Heart left ventricle (tissue), 16 donors: ENCODE measurements at regions not wholly inside any gene's neighbourhood (a gene's known extent, or its start where the extent isn't known, plus 50 kb on each side); places are given as distances from the start of the nearest gene placed in this dataset.

Experiments
- ATAC-seq, 4 donors: fragments of 200-7000 bp; cut with Tn5 transposase; one replicate each; pipeline ENCODE4 v1.9.1; 2020 to 2022; ENCODE audit warnings: moderate library complexity in 4 of 4, mild to moderate bottlenecking in 3 of 4, moderate number of reproducible peaks in 1 of 4
- DNase-seq, 5 donors: peaks; one replicate each; pipeline ENCODE4 v3.0.0-alpha.2; 2020
- H3K27ac ChIP-seq, 12 donors: fragments of 200-600 bp; sonication (generic) in 4 of 12; one replicate each; pipeline versions ENCODE4 v1.5.0 to v1.8.0; 2016 to 2022; ENCODE audit warnings: mild to moderate bottlenecking in 2 of 12
- H3K27me3 ChIP-seq, 9 donors: fragments of 200-600 bp; sonication (generic) in 2 of 9; one replicate each; pipeline versions ENCODE4 v1.5.1 to v1.8.0; 2016 to 2022; ENCODE audit warnings: mild to moderate bottlenecking in 3 of 9
- H3K36me3 ChIP-seq, 9 donors: fragments of 200-600 bp; sonication (generic) in 2 of 9; one replicate each; pipeline versions ENCODE4 v1.5.0 to v1.8.0; 2018 to 2022; ENCODE audit warnings: mild to moderate bottlenecking in 2 of 9
- H3K4me1 ChIP-seq, 12 donors: fragments of 200-600 bp; sonication (generic) in 4 of 12; one replicate each; pipeline versions ENCODE4 v1.5.0 to v1.8.0; 2016 to 2022; ENCODE audit warnings: mild to moderate bottlenecking in 3 of 12
- H3K4me3 ChIP-seq, 12 donors: fragments of 200-600 bp; sonication (generic) in 4 of 12; one replicate each; pipeline versions ENCODE4 v1.5.0 to v1.8.0; 2017 to 2022; ENCODE audit warnings: mild to moderate bottlenecking in 9 of 12, moderate library complexity in 4 of 12
- H3K9me3 ChIP-seq, 12 donors: fragments of 200-600 bp; sonication (generic) in 4 of 12; one replicate each; pipeline versions ENCODE4 v1.5.0 to v1.8.0; 2016 to 2022; ENCODE audit warnings: mild to moderate bottlenecking in 1 of 12
- POLR2A ChIP-seq, 2 donors: fragments of 450-650 bp; IDR thresholded peaks; one replicate each; pipeline ENCODE4 v1.6.1; 2017; ENCODE audit warnings: antibody characterized with exemption in 2 of 2, mild to moderate bottlenecking in 2 of 2, moderate library complexity in 2 of 2
- WGBS, 4 donors: extraction: QIAGEN DNeasy Blood & Tissue Kit in 2 of 4; methylation state at CpG; one replicate each; pipeline versions ENCODE4 v1.1.5 to v1.1.7; 2013 to 2018; 5-methylcytosine and 5-hydroxymethylcytosine counted together
- intact Hi-C, 10 donors: fragments of 100-400 bp; cut with DNase I; formaldehyde crosslinking; loops; one replicate each; pipeline versions ENCODE4 v1.11.1 to v1.14.2; 2022
- TF ChIP-seq, protein P1 (sequence below), 12 donors: fragments of 200-600 bp; sonication (generic) in 4 of 12; IDR thresholded peaks; one replicate each; pipeline versions ENCODE4 v1.5.0 to v1.8.0; 2018 to 2022; ENCODE audit warnings: antibody characterized with exemption in 12 of 12, mild to moderate bottlenecking in 5 of 12
- donor health status: ischemic (EF 13 %, LVEDD 7.1; RV severe dilation, severe dysfunction).
- donor health status: healthy with polysubstance abuse.
- donor health status: DM: no; HTN: yes; CAD: no.
- donor health status: DM: no; HTN: no; CAD: no.
- donor health status: ischemic (EF 25% LVEDD 6.9; RV normal size, moderate dysfunction).
- donor health status: ischemic (EF 25% LVEDD 5.7; RV mildly dilated, moderate dysfunction).
- donor health status: healthy.
- donor health status: DM: yes; HTN: yes; CAD: no.
- donor health status: ischemic (EF 35%, LVEDD 5.7; RV mildly dilated, moderate dysfunction).
- donor health status: nonischemic (EF 11% LVEDD 7.7; RV severe dilation, severe dysfunction).
- donor health status: DM: yes; HTN: yes; CAD: no.
- donor health status: PGD.
- donor health status: ischemic (EF 29% LVEDD 5.4; RV normal size, mild dysfunction).
- donor health status: nonischemic (EF 23%, LVEDD 6.1; RV moderate dilation, normal function).

DNA sequence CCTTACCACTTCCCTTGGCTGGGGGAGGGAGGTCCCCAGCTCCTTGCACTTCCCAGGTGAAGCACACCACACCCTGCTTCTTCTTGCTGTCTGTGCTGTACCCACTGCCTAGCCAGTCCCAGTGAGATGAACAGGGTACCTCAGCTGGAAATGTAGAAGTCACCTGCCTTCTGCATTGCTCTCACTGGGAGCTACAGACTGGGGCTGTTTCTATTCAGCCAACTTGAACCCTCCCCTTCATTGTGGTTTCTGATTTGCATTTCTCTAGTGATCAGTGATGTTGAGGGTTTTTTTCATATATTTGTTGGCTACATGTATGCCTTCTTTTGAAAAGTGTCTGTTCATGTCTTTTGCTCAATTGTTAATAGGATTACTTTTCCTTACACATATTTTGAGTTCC is 222.8 kb downstream of the DDX3Y start:
- intact Hi-C loops, result no loop called here
- H3K9me3 ChIP-seq, result no peaks in the 10 kb centered on the region
- no peaks in the 10 kb centered on the region for H3K36me3 ChIP-seq
- no peaks in the 10 kb centered on the region for H3K27me3 ChIP-seq
- ATAC-seq (no peak), DNase-seq (no peak)
- TF ChIP-seq, protein P1, sequence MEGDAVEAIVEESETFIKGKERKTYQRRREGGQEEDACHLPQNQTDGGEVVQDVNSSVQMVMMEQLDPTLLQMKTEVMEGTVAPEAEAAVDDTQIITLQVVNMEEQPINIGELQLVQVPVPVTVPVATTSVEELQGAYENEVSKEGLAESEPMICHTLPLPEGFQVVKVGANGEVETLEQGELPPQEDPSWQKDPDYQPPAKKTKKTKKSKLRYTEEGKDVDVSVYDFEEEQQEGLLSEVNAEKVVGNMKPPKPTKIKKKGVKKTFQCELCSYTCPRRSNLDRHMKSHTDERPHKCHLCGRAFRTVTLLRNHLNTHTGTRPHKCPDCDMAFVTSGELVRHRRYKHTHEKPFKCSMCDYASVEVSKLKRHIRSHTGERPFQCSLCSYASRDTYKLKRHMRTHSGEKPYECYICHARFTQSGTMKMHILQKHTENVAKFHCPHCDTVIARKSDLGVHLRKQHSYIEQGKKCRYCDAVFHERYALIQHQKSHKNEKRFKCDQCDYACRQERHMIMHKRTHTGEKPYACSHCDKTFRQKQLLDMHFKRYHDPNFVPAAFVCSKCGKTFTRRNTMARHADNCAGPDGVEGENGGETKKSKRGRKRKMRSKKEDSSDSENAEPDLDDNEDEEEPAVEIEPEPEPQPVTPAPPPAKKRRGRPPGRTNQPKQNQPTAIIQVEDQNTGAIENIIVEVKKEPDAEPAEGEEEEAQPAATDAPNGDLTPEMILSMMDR (IDR thresholded peaks at IDR 0.05), result no peak
- TF ChIP-seq POLR2A (IDR thresholded peaks at IDR 0.05), result no peak
- H3K27ac ChIP-seq, result no peak overlapping the region
- no peak overlapping the region for H3K4me3 ChIP-seq
- H3K4me1 ChIP-seq, result no peaks in the 10 kb centered on the region

DNA sequence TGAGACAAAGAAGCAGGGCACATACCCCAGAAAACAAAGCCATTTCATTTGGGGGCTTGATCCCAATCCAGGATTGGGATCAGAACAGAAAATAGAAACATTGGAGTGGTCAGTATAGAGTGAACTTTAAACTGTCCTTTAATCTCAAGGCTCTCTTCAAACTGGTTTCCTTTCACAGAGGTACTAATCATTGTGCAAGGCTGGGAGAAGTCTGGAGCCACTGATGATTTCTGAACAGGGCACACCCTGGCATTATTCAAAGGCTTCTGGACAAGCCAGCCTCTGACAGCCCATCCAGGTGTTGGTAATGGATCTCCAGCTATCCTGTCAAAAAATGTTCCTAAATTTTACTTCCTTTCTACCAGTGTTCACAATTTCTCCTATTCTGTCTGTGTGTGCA is 244.5 kb downstream of the DDX3Y start:
- intact Hi-C loops, result no loop called here
- DNase-seq (no peak), ATAC-seq (no peak)
- H3K27me3 ChIP-seq, result no peaks in the 10 kb centered on the region
- H3K4me3 ChIP-seq, result peak overlapping the region in 5 of 12 donors; percentile 10 to 38 (median 29)
- H3K27ac ChIP-seq, result no peak overlapping the region
- no peaks in the 10 kb centered on the region for H3K36me3 ChIP-seq
- H3K4me1 ChIP-seq, result no peaks in the 10 kb centered on the region
- no peaks in the 10 kb centered on the region for H3K9me3 ChIP-seq
- no peak for TF ChIP-seq POLR2A (IDR thresholded peaks at IDR 0.05)
- TF ChIP-seq, protein P1 (IDR thresholded peaks at IDR 0.05), result no peak

DNA sequence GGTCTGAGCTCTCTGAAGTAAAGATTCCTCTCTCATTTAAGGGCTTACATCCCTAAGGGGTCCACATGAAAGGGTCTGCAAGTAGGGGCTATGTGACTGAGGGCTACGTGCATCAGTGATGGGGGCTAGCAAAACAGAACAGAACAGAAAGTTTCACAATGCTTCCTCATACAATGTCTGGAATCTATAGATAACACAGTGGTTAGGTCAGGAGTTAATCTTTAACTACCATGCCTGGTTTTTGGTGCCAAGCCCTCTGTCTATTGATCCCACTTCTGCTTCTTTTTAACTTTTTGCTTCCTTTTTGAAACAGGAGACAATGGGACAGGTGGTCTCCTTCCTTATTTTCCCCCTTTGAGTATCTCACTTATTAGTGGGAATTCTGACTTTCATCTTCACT is 263.0 kb downstream of the DDX3Y start:
- Histone ChIP-seq H3K9me3 (peaks cover 0 to 4% (median 0%) of the 10 kb centered on the region in 12 donors), H3K4me1 (no peaks in the 10 kb centered on the region), H3K27ac (no peak overlapping the region), H3K36me3 (no peaks in the 10 kb centered on the region), H3K27me3 (no peaks in the 10 kb centered on the region), H3K4me3 (no peak overlapping the region)
- ATAC-seq (no peak), DNase-seq (no peak)
- intact Hi-C loops, result no loop called here
- TF ChIP-seq, protein P1 (IDR thresholded peaks at IDR 0.05), result no peak
- no peak for TF ChIP-seq POLR2A (IDR thresholded peaks at IDR 0.05)
- 74 to 76% methylated on average over 1 of the region's 1 CpG; no CpG with 5 or more reads in 2 of the 4 donors for WGBS, 4 donors

DNA sequence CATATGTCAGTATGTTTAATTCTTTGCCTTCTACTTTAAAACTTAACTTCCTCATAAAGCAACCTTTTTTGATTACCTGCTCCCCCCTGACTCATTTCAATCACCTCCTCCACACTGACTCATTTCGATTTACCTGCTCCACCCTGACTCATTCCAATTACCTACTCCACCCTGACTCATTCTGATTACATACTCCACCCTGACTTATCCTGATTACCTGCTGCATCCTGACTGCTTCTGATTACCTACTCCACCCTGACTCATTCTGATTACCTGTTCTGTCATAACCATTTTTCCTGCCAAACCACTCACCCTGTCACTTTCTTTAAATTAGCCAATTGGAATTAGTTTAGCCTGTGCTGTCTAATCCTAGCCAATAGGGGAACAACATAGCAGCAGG is 263.6 kb downstream of the DDX3Y start:
- intact Hi-C loops, result no loop called here

More for the DNA sequence above, 263.6 kb downstream of the DDX3Y start:
- no peak for TF ChIP-seq POLR2A (IDR thresholded peaks at IDR 0.05)
- TF ChIP-seq, protein P1 (IDR thresholded peaks at IDR 0.05), result no peak
- Histone ChIP-seq H3K36me3 (no peaks in the 10 kb centered on the region), H3K27me3 (no peaks in the 10 kb centered on the region), H3K4me3 (no peak overlapping the region), H3K27ac (no peak overlapping the region), H3K9me3 (no peaks in the 10 kb centered on the region), H3K4me1 (no peaks in the 10 kb centered on the region)
- DNase-seq (no peak), ATAC-seq (no peak)
- 28 to 59% methylated on average over 1 of the region's 1 CpG; no CpG with 5 or more reads in 2 of the 4 donors for WGBS, 4 donors
